ENCODE measurements at regions not wholly inside any gene's neighbourhood (a gene's known extent, or its start where the extent isn't known, plus 50 kb on each side); places are given as distances from the start of the nearest gene placed in this dataset.

DNA sequence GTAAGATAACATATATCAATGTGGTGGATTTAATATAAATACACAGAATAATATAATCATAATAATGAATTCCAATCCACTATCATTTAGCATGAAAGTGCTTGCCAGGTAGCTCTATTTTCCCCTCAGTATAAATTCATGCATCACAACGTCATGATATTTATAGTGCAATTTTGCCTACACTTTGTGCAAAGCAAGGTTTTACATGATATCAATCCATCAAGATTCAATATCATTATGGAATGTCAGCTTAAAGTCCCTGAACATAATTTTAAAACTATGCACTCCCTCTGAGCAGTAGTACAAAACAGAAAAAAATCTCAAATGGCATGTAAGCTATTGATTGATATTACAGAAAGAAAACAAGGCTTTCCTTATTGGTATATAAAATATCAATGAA, 962.2 kb upstream of the PCDH20 start:
- TF ChIP-seq YY1 (IDR thresholded peaks at IDR 0.05; ENCODE audit: insufficient read depth, insufficient read length) (no peak), ZNF274 (IDR thresholded peaks at IDR 0.05; ENCODE audit: low read depth, low read length) (no peak)
